CD14-positive monocyte (primary cell): ENCODE measurements at regions not wholly inside any gene's neighbourhood (a gene's known extent, or its start where the extent isn't known, plus 50 kb on each side); places are given as distances from the start of the nearest gene placed in this dataset.

ENCODE experiments used
- DNase-seq, 3 donors: peaks; one replicate each; pipeline ENCODE4 v3.0.0-alpha.2; 2011 to 2022
- H2AFZ ChIP-seq: 2 replicates; pipeline ENCODE4 v1.6.0; 2012; ENCODE audit warnings: mild to moderate bottlenecking, low read depth, low read length, inconsistent platforms; ENCODE audit not compliant: insufficient read depth, poor library complexity, severe bottlenecking
- H3K27ac ChIP-seq, 2 donors: 1 replicate in 1 of 2; 2 replicates in 1 of 2; pipeline ENCODE4 v1.5.1; 2012 to 2013; ENCODE audit warnings: low read length in 2 of 2, control low read depth in 1 of 2, inconsistent platforms in 1 of 2, low read depth in 1 of 2, mild to moderate bottlenecking in 1 of 2
- H3K27me3 ChIP-seq, 2 donors: one replicate each; pipeline versions ENCODE4 v1.6.0 to v1.6.1; 2011 to 2013; ENCODE audit warnings: low read length in 2 of 2; ENCODE audit not compliant: control insufficient read depth in 2 of 2, insufficient read depth in 2 of 2
- H3K36me3 ChIP-seq, 2 donors: replicated peaks in 1 of 2; 1 replicate in 1 of 2; 2 replicates in 1 of 2; pipeline versions ENCODE4 v1.5.1 to v1.6.1; 2012 to 2013; ENCODE audit warnings: low read length in 2 of 2, control low read depth in 1 of 2, inconsistent platforms in 1 of 2, mild to moderate bottlenecking in 1 of 2; ENCODE audit not compliant: insufficient read depth in 2 of 2, control insufficient read depth in 1 of 2
- H3K4me1 ChIP-seq, 2 donors: 1 replicate in 1 of 2; 2 replicates in 1 of 2; pipeline versions ENCODE4 v1.5.1 to v1.6.1; 2012 to 2013; ENCODE audit warnings: low read length in 2 of 2, control low read depth in 1 of 2, inconsistent platforms in 1 of 2, mild to moderate bottlenecking in 1 of 2, moderate library complexity in 1 of 2; ENCODE audit not compliant: insufficient read depth in 2 of 2, control insufficient read depth in 1 of 2
- H3K4me2 ChIP-seq: replicated peaks from 2 replicates; pipeline ENCODE3; 2012; ENCODE audit warnings: low read length, moderate library complexity, mild to moderate bottlenecking; ENCODE audit not compliant: poor library complexity, severe bottlenecking; ENCODE audit errors: extremely low read depth
- H3K4me3 ChIP-seq, 3 experiments: fragments of 200-600 bp in 1 of 3; sonication (generic) in 1 of 3; replicated peaks in 1 of 3; 1 replicate in 2 of 3; 2 replicates in 1 of 3; pipeline ENCODE4 v1.5.1; 2011 to 2013; ENCODE audit warnings: low read length in 3 of 3, mild to moderate bottlenecking in 3 of 3, control low read depth in 2 of 3, low read depth in 2 of 3, inconsistent platforms in 1 of 3, moderate library complexity in 1 of 3
- H3K79me2 ChIP-seq: 2 replicates; pipeline ENCODE4 v1.6.0; 2012; ENCODE audit warnings: mild to moderate bottlenecking, control low read depth, inconsistent platforms, low read length, moderate library complexity; ENCODE audit not compliant: insufficient read depth
- H3K9ac ChIP-seq: 2 replicates; pipeline ENCODE4 v1.6.0; 2017; ENCODE audit warnings: low read length, mild to moderate bottlenecking; ENCODE audit not compliant: insufficient read depth, poor library complexity, severe bottlenecking
- H3K9me3 ChIP-seq, 2 donors: replicated peaks in 1 of 2; 1 replicate in 1 of 2; 2 replicates in 1 of 2; pipeline versions ENCODE4 v1.5.1 to v1.6.1; 2012 to 2013; ENCODE audit warnings: low read length in 2 of 2, control low read depth in 1 of 2; ENCODE audit not compliant: control insufficient read depth in 1 of 2, insufficient read depth in 1 of 2
- H4K20me1 ChIP-seq: 2 replicates; pipeline ENCODE4 v1.6.0; 2012; ENCODE audit warnings: mild to moderate bottlenecking, low read length, control low read depth, moderate library complexity; ENCODE audit not compliant: insufficient read depth
- H3K27ac Mint-ChIP-seq, 7 donors: one replicate each; pipeline ENCODE4 v1.8.0; 2020; ENCODE audit warnings: mild to moderate bottlenecking in 7 of 7, mixed read lengths in 7 of 7, moderate library complexity in 6 of 7, inconsistent platforms in 2 of 7
- H3K27me3 Mint-ChIP-seq, 3 donors: one replicate each; pipeline ENCODE4 v1.8.0; 2021 to 2022; ENCODE audit warnings: low read depth in 3 of 3, mild to moderate bottlenecking in 3 of 3, mixed read lengths in 3 of 3, moderate library complexity in 3 of 3, inconsistent platforms in 1 of 3
- H3K36me3 Mint-ChIP-seq, 2 donors: one replicate each; pipeline ENCODE4 v1.8.0; 2020; ENCODE audit warnings: mixed read lengths in 2 of 2, inconsistent platforms in 1 of 2, mild to moderate bottlenecking in 1 of 2
- H3K4me1 Mint-ChIP-seq: one replicate; pipeline ENCODE4 v1.8.0; 2020; ENCODE audit warnings: mild to moderate bottlenecking, mixed read lengths
- H3K4me3 Mint-ChIP-seq, 2 donors: one replicate each; pipeline ENCODE4 v1.8.0; 2020; ENCODE audit warnings: mild to moderate bottlenecking in 2 of 2, mixed read lengths in 2 of 2, moderate library complexity in 1 of 2
- H3K9me3 Mint-ChIP-seq, 7 donors: one replicate each; pipeline ENCODE4 v1.8.0; 2020 to 2022; ENCODE audit warnings: mixed read lengths in 7 of 7, mild to moderate bottlenecking in 6 of 7, moderate library complexity in 6 of 7, inconsistent platforms in 2 of 7
- CTCF ChIP-seq: fragments of 200-600 bp; IDR thresholded peaks from one replicate; pipeline ENCODE4 v1.8.0; 2022; ENCODE audit warnings: antibody characterized with exemption, mild to moderate bottlenecking
- WGBS: methylation state at CpG from one replicate; pipeline ENCODE4 v1.1.5; 2013; ENCODE audit warnings: missing lambda C conversion rate; ENCODE audit not compliant: insufficient coverage; 5-methylcytosine and 5-hydroxymethylcytosine counted together
- intact Hi-C, 2 donors: fragments of 100-400 bp; cut with micrococcal nuclease; formaldehyde crosslinking; loops; one replicate each; pipeline versions ENCODE4 v1.15.0 to v1.15.1; 2023

GRCh38 chr5:12901696-12902095 is 997.5 kb upstream of the CTNND2 start:
- H3K4me1 Mint-ChIP-seq, result no peaks in the 10 kb centered on the region
- no peaks in the 10 kb centered on the region for H3K27me3 ChIP-seq
- peaks cover 0 to 6% of the 10 kb centered on the region in 2 donors for H3K9me3 ChIP-seq
- H3K36me3 Mint-ChIP-seq, result no peaks in the 10 kb centered on the region
- no peak overlapping the region for H3K4me2 ChIP-seq
- no peak overlapping the region for H3K4me3 ChIP-seq
- H3K79me2 ChIP-seq, result no peaks in the 10 kb centered on the region
- no peak overlapping the region for H3K27ac ChIP-seq
- no peaks in the 10 kb centered on the region for H4K20me1 ChIP-seq
- WGBS, result 100% methylated on average over 1 of the region's 1 CpG
- no peaks in the 10 kb centered on the region for H3K27me3 Mint-ChIP-seq
- no peak overlapping the region for H2AFZ ChIP-seq
- no peak for TF ChIP-seq CTCF
- H3K4me1 ChIP-seq, result no peaks in the 10 kb centered on the region
- intact Hi-C loops, result no loop called here
- no peak overlapping the region for H3K27ac Mint-ChIP-seq
- no peak overlapping the region for H3K9ac ChIP-seq
- DNase-seq, result no peak
- H3K9me3 Mint-ChIP-seq, result peaks cover 0 to 13% (median 4%) of the 10 kb centered on the region in 7 donors
- H3K4me3 Mint-ChIP-seq, result no peak overlapping the region
- H3K36me3 ChIP-seq, result no peaks in the 10 kb centered on the region

- no peaks in the 10 kb centered on the region for H4K20me1 ChIP-seq
- TF ChIP-seq CTCF, result no peak
- no peaks in the 10 kb centered on the region for H3K79me2 ChIP-seq
- H2AFZ ChIP-seq, result no peak overlapping the region
- no peaks in the 10 kb centered on the region for H3K4me1 Mint-ChIP-seq
- H3K9ac ChIP-seq, result no peak overlapping the region
- no CpG with 5 or more reads among the region's 3 CpGs for WGBS
- peaks cover 0 to 1% (median 0%) of the 10 kb centered on the region in 3 donors for H3K27me3 Mint-ChIP-seq
- H3K9me3 ChIP-seq, result peaks cover 0 to 4% of the 10 kb centered on the region in 2 donors
- H3K4me2 ChIP-seq, result no peak overlapping the region
- no peaks in the 10 kb centered on the region for H3K36me3 Mint-ChIP-seq
- no peak overlapping the region for H3K4me3 ChIP-seq
- peaks cover 0 to 9% (median 4%) of the 10 kb centered on the region in 7 donors for H3K9me3 Mint-ChIP-seq
- no peaks in the 10 kb centered on the region for H3K4me1 ChIP-seq
- no peak overlapping the region for H3K27ac Mint-ChIP-seq
- H3K36me3 ChIP-seq, result no peaks in the 10 kb centered on the region
- DNase-seq, result no peak
- no peak overlapping the region for H3K27ac ChIP-seq
- H3K4me3 Mint-ChIP-seq, result no peak overlapping the region
- H3K27me3 ChIP-seq, result no peaks in the 10 kb centered on the region
- intact Hi-C loops, result no loop called here
Measured at GRCh38 chr5:12896086-12896485, 991.8 kb upstream of the CTNND2 start.
